ENCODE measurements at regions not wholly inside any gene's neighbourhood (a gene's known extent, or its start where the extent isn't known, plus 50 kb on each side); places are given as distances from the start of the nearest gene placed in this dataset.

GRCh38 chr5:36383942-36384341 is 82.2 kb upstream of the RANBP3L start:
- TF ChIP-seq CTCF (IDR thresholded peaks at IDR 0.05; ENCODE audit: insufficient read depth, low read depth, low read length) (no peak), EZH2 (IDR thresholded peaks at IDR 0.05; ENCODE audit: insufficient read depth, low read length) (no peak)
